ENCODE measurements at regions not wholly inside any gene's neighbourhood (a gene's known extent, or its start where the extent isn't known, plus 50 kb on each side); places are given as distances from the start of the nearest gene placed in this dataset.
A peak's percentile ranks its signal among the peaks of the same experiment; 100 is the strongest.

- Histone ChIP-seq H3K9me3 (ENCODE audit: control insufficient read depth, insufficient read depth, low read length) (no peaks in the 10 kb centered on the region), H3K9me2 (replicated peaks; ENCODE audit: control insufficient read depth, low read length) (no peaks in the 10 kb centered on the region), H3K79me2 (ENCODE audit: control insufficient read depth, low read length) (peaks cover 99% of the 10 kb centered on the region), H3K27ac (ENCODE audit: low read depth, low read length) (peak overlapping the region; percentile 100), H3K36me3 (ENCODE audit: control insufficient read depth, low read length) (peaks cover 85% of the 10 kb centered on the region), H3K27me3 (ENCODE audit: control insufficient read depth, low read length) (no peaks in the 10 kb centered on the region), H3F3A (ENCODE audit: control insufficient read depth, insufficient read depth) (peaks cover 75% of the 10 kb centered on the region), H4K20me1 (ENCODE audit: control insufficient read depth, insufficient read depth, low read depth, low read length) (no peaks in the 10 kb centered on the region; the same call in 1 of the 2 replicates), H3K4me2 (ENCODE audit: low read length) (peak overlapping the region; percentile 97), H3K4me3 (ENCODE audit: low read length) (peak overlapping the region; percentile 91), H3K4me1 (ENCODE audit: control insufficient read depth, low read length) (peaks cover 100% of the 10 kb centered on the region)
- TF ChIP-seq CTCF (IDR thresholded peaks at IDR 0.05; ENCODE audit: low read depth, low read length, poor library complexity, severe bottlenecking) = peak; percentile 37
- no peak for TF ChIP-seq EZH2phosphoT487 (IDR thresholded peaks at IDR 0.05; ENCODE audit: borderline replicate concordance, low read length)
Measured at GRCh38 chr17:77459018-77459755, 318.4 kb downstream of the SEC14L1 start.

- no peaks in the 10 kb centered on the region for H3K9me2 ChIP-seq (replicated peaks; ENCODE audit: control insufficient read depth, low read length)
- TF ChIP-seq EZH2phosphoT487 (IDR thresholded peaks at IDR 0.05; ENCODE audit: borderline replicate concordance, low read length) = no peak
- TF ChIP-seq CTCF (IDR thresholded peaks at IDR 0.05; ENCODE audit: low read depth, low read length, poor library complexity, severe bottlenecking) = no peak
- H3K4me1 ChIP-seq (ENCODE audit: control insufficient read depth, low read length) = peaks cover 100% of the 10 kb centered on the region
- peak overlapping the region; percentile 97 for H3K4me2 ChIP-seq (ENCODE audit: low read length)
- peak overlapping the region; percentile 91 for H3K4me3 ChIP-seq (ENCODE audit: low read length)
- H3K27ac ChIP-seq (ENCODE audit: low read depth, low read length) = peak overlapping the region; percentile 100
- H3K36me3 ChIP-seq (ENCODE audit: control insufficient read depth, low read length) = peaks cover 78% of the 10 kb centered on the region
- H3K9me3 ChIP-seq (ENCODE audit: control insufficient read depth, insufficient read depth, low read length) = no peaks in the 10 kb centered on the region
- H3K27me3 ChIP-seq (ENCODE audit: control insufficient read depth, low read length) = no peaks in the 10 kb centered on the region
- peaks cover 98% of the 10 kb centered on the region for H3K79me2 ChIP-seq (ENCODE audit: control insufficient read depth, low read length)
- no peaks in the 10 kb centered on the region for H4K20me1 ChIP-seq (ENCODE audit: control insufficient read depth, insufficient read depth, low read depth, low read length)
- peaks cover 81% of the 10 kb centered on the region for H3F3A ChIP-seq (ENCODE audit: control insufficient read depth, insufficient read depth)
Measured at GRCh38 chr17:77460514-77461046, 319.8 kb downstream of the SEC14L1 start.

GRCh38 chr17:77461277-77462057 lies 320.7 kb downstream of the SEC14L1 start:
- peak overlapping the region; percentile 100 for H3K27ac ChIP-seq (ENCODE audit: low read depth, low read length)
- peaks cover 7% of the 10 kb centered on the region; the same call in 1 of the 2 replicates for H4K20me1 ChIP-seq (ENCODE audit: control insufficient read depth, insufficient read depth, low read depth, low read length)
- peaks cover 98% of the 10 kb centered on the region for H3K79me2 ChIP-seq (ENCODE audit: control insufficient read depth, low read length)
- H3K4me3 ChIP-seq (ENCODE audit: low read length) = peak overlapping the region; percentile 72
- H3K9me3 ChIP-seq (ENCODE audit: control insufficient read depth, insufficient read depth, low read length) = no peaks in the 10 kb centered on the region
- H3K36me3 ChIP-seq (ENCODE audit: control insufficient read depth, low read length) = peaks cover 77% of the 10 kb centered on the region
- H3K4me2 ChIP-seq (ENCODE audit: low read length) = peak overlapping the region; percentile 97
- peaks cover 81% of the 10 kb centered on the region for H3F3A ChIP-seq (ENCODE audit: control insufficient read depth, insufficient read depth)
- H3K9me2 ChIP-seq (replicated peaks; ENCODE audit: control insufficient read depth, low read length) = no peaks in the 10 kb centered on the region
- H3K4me1 ChIP-seq (ENCODE audit: control insufficient read depth, low read length) = peaks cover 100% of the 10 kb centered on the region
- TF ChIP-seq EZH2phosphoT487 (IDR thresholded peaks at IDR 0.05; ENCODE audit: borderline replicate concordance, low read length) = no peak
- TF ChIP-seq CTCF (IDR thresholded peaks at IDR 0.05; ENCODE audit: low read depth, low read length, poor library complexity, severe bottlenecking) = no peak
- H3K27me3 ChIP-seq (ENCODE audit: control insufficient read depth, low read length) = no peaks in the 10 kb centered on the region
